GM23338 (cell line): ENCODE measurements at regions not wholly inside any gene's neighbourhood (a gene's known extent, or its start where the extent isn't known, plus 50 kb on each side); places are given as distances from the start of the nearest gene placed in this dataset.

Experiments
- ATAC-seq: fragments of 200-7000 bp; cut with Tn5 transposase; 3 replicates; pipeline ENCODE4 v1.9.1; 2020
- DNase-seq: peaks from one replicate; pipeline ENCODE4 v3.0.0-alpha.2; 2015; ENCODE audit warnings: low spot score
- H2AFZ ChIP-seq: fragments of 200-600 bp; sonication (generic); 2 replicates; pipeline ENCODE4 v1.8.0; 2016; ENCODE audit warnings: antibody characterized with exemption, mild to moderate bottlenecking, moderate library complexity
- H3F3A ChIP-seq: fragments of 200-600 bp; sonication (generic); replicated peaks from 2 replicates; pipeline ENCODE4 v1.8.0; 2017; ENCODE audit warnings: antibody characterized with exemption, mixed run types, low read depth
- H3K27ac ChIP-seq: fragments of 200-600 bp; sonication (generic); 2 replicates; pipeline ENCODE4 v1.6.1; 2016; ENCODE audit warnings: low read depth
- H3K27me3 ChIP-seq: fragments of 200-600 bp; sonication (generic); 2 replicates; pipeline ENCODE4 v1.8.0; 2016; ENCODE audit warnings: mild to moderate bottlenecking, mixed run types, moderate library complexity; ENCODE audit not compliant: insufficient read depth
- H3K36me3 ChIP-seq: fragments of 200-600 bp; sonication (generic); 2 replicates; pipeline ENCODE4 v1.8.0; 2016; ENCODE audit warnings: mild to moderate bottlenecking; ENCODE audit not compliant: insufficient read depth
- H3K4me1 ChIP-seq: fragments of 200-600 bp; sonication (generic); 2 replicates; pipeline ENCODE4 v1.8.0; 2016; ENCODE audit warnings: mild to moderate bottlenecking, moderate library complexity; ENCODE audit not compliant: insufficient read depth
- H3K4me2 ChIP-seq: fragments of 200-600 bp; sonication (generic); 2 replicates; pipeline ENCODE4 v1.7.1; 2017; ENCODE audit warnings: mixed run types
- H3K4me3 ChIP-seq: fragments of 200-600 bp; sonication (generic); 2 replicates; pipeline ENCODE4 v1.6.1; 2016; ENCODE audit warnings: mixed run types
- H3K79me2 ChIP-seq: fragments of 200-600 bp; sonication (generic); replicated peaks from 2 replicates; pipeline ENCODE4 v1.8.0; 2017; ENCODE audit warnings: mild to moderate bottlenecking; ENCODE audit not compliant: insufficient read depth
- H3K9me2 ChIP-seq: fragments of 200-600 bp; sonication (generic); 2 replicates; pipeline ENCODE4 v1.8.0; 2017; ENCODE audit not compliant: insufficient read depth
- H4K20me1 ChIP-seq: fragments of 200-600 bp; sonication (generic); replicated peaks from 2 replicates; pipeline ENCODE4 v1.8.0; 2017; ENCODE audit warnings: mild to moderate bottlenecking; ENCODE audit not compliant: insufficient read depth
- H3K27ac Mint-ChIP-seq: 2 replicates; pipeline ENCODE4 v1.8.0; 2020; ENCODE audit warnings: inconsistent platforms, mild to moderate bottlenecking, moderate library complexity, mixed read lengths
- H3K27me3 Mint-ChIP-seq: 3 replicates; pipeline ENCODE4 v1.8.0; 2022; ENCODE audit warnings: low read depth, mild to moderate bottlenecking, moderate library complexity, mixed read lengths, inconsistent platforms; ENCODE audit not compliant: insufficient read depth, poor library complexity
- H3K36me3 Mint-ChIP-seq: 3 replicates; pipeline ENCODE4 v1.8.0; 2021; ENCODE audit warnings: low read depth, mild to moderate bottlenecking, inconsistent platforms, moderate library complexity, mixed read lengths
- H3K4me1 Mint-ChIP-seq: 3 replicates; pipeline ENCODE4 v1.8.0; 2020; ENCODE audit warnings: mild to moderate bottlenecking, inconsistent platforms, mixed read lengths
- H3K4me3 Mint-ChIP-seq: 3 replicates; pipeline ENCODE4 v1.8.0; 2021; ENCODE audit warnings: moderate library complexity, mild to moderate bottlenecking, inconsistent platforms, mixed read lengths
- H3K9me3 Mint-ChIP-seq: 3 replicates; pipeline ENCODE4 v1.8.0; 2020; ENCODE audit warnings: moderate library complexity, mild to moderate bottlenecking, inconsistent platforms, mixed read lengths
- EZH2phosphoT487 ChIP-seq: fragments of 200-600 bp; sonication (generic); IDR thresholded peaks from one replicate; pipeline ENCODE4 v1.8.1; 2018; ENCODE audit warnings: antibody characterized with exemption; ENCODE audit not compliant: unreplicated experiment
- POLR2AphosphoS5 ChIP-seq: IDR thresholded peaks from 2 replicates; pipeline ENCODE4 v1.6.1; 2016; ENCODE audit warnings: antibody characterized with exemption, low read depth
- ZNF331 ChIP-seq: fragments of 250-450 bp; sonication (Bioruptor Pico); IDR thresholded peaks from 2 replicates; pipeline ENCODE4 v1.5.0; 2020; ENCODE audit warnings: low read depth, mild to moderate bottlenecking, moderate library complexity
- TF ChIP-seq, protein P1 (sequence below): fragments of 250-450 bp; sonication (Bioruptor Pico); IDR thresholded peaks from 2 replicates; pipeline ENCODE4 v1.5.0; 2020; ENCODE audit warnings: mild to moderate bottlenecking, moderate library complexity
- TF ChIP-seq, protein P2 (sequence below): IDR thresholded peaks from one replicate; pipeline ENCODE4 v1.6.1; 2018; ENCODE audit warnings: antibody characterized with exemption; ENCODE audit not compliant: unreplicated experiment

DNA sequence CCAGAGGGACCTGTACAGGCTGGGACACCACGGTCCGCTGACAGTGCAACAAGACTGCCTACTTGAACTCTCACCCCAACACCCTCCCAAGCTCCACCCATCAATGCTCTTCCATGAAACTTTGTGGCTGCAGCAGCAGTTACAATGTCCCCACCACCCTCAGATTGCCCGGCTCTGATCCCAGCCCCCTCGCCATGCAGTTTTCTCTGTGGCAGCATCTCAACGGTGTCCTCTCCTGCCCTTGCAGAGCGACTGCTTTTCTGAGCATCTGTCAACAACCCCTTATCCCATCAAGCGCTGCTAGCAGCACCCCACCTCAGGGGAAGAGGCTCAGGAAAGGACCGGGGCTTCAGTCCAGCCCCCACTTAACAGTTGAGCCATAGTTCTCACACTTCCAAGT, 137.1 kb upstream of the NDUFV2 start (continued):
- TF ChIP-seq, protein P1, sequence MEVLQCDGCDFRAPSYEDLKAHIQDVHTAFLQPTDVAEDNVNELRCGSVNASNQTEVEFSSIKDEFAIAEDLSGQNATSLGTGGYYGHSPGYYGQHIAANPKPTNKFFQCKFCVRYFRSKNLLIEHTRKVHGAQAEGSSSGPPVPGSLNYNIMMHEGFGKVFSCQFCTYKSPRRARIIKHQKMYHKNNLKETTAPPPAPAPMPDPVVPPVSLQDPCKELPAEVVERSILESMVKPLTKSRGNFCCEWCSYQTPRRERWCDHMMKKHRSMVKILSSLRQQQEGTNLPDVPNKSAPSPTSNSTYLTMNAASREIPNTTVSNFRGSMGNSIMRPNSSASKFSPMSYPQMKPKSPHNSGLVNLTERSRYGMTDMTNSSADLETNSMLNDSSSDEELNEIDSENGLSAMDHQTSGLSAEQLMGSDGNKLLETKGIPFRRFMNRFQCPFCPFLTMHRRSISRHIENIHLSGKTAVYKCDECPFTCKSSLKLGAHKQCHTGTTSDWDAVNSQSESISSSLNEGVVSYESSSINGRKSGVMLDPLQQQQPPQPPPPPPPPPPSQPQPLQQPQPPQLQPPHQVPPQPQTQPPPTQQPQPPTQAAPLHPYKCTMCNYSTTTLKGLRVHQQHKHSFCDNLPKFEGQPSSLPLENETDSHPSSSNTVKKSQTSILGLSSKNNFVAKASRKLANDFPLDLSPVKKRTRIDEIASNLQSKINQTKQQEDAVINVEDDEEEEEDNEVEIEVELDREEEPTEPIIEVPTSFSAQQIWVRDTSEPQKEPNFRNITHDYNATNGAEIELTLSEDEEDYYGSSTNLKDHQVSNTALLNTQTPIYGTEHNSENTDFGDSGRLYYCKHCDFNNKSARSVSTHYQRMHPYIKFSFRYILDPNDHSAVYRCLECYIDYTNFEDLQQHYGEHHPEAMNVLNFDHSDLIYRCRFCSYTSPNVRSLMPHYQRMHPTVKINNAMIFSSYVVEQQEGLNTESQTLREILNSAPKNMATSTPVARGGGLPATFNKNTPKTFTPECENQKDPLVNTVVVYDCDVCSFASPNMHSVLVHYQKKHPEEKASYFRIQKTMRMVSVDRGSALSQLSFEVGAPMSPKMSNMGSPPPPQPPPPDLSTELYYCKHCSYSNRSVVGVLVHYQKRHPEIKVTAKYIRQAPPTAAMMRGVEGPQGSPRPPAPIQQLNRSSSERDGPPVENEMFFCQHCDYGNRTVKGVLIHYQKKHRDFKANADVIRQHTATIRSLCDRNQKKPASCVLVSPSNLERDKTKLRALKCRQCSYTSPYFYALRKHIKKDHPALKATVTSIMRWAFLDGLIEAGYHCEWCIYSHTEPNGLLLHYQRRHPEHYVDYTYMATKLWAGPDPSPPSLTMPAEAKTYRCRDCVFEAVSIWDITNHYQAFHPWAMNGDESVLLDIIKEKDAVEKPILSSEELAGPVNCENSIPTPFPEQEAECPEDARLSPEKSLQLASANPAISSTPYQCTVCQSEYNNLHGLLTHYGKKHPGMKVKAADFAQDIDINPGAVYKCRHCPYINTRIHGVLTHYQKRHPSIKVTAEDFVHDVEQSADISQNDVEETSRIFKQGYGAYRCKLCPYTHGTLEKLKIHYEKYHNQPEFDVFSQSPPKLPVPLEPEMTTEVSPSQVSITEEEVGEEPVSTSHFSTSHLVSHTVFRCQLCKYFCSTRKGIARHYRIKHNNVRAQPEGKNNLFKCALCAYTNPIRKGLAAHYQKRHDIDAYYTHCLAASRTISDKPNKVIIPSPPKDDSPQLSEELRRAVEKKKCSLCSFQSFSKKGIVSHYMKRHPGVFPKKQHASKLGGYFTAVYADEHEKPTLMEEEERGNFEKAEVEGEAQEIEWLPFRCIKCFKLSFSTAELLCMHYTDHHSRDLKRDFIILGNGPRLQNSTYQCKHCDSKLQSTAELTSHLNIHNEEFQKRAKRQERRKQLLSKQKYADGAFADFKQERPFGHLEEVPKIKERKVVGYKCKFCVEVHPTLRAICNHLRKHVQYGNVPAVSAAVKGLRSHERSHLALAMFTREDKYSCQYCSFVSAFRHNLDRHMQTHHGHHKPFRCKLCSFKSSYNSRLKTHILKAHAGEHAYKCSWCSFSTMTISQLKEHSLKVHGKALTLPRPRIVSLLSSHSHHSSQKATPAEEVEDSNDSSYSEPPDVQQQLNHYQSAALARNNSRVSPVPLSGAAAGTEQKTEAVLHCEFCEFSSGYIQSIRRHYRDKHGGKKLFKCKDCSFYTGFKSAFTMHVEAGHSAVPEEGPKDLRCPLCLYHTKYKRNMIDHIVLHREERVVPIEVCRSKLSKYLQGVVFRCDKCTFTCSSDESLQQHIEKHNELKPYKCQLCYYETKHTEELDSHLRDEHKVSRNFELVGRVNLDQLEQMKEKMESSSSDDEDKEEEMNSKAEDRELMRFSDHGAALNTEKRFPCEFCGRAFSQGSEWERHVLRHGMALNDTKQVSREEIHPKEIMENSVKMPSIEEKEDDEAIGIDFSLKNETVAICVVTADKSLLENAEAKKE (CRISPR knock-in tag) = no peak
- TF ChIP-seq POLR2AphosphoS5 (no peak), EZH2phosphoT487 (no peak)
- TF ChIP-seq, protein P2, sequence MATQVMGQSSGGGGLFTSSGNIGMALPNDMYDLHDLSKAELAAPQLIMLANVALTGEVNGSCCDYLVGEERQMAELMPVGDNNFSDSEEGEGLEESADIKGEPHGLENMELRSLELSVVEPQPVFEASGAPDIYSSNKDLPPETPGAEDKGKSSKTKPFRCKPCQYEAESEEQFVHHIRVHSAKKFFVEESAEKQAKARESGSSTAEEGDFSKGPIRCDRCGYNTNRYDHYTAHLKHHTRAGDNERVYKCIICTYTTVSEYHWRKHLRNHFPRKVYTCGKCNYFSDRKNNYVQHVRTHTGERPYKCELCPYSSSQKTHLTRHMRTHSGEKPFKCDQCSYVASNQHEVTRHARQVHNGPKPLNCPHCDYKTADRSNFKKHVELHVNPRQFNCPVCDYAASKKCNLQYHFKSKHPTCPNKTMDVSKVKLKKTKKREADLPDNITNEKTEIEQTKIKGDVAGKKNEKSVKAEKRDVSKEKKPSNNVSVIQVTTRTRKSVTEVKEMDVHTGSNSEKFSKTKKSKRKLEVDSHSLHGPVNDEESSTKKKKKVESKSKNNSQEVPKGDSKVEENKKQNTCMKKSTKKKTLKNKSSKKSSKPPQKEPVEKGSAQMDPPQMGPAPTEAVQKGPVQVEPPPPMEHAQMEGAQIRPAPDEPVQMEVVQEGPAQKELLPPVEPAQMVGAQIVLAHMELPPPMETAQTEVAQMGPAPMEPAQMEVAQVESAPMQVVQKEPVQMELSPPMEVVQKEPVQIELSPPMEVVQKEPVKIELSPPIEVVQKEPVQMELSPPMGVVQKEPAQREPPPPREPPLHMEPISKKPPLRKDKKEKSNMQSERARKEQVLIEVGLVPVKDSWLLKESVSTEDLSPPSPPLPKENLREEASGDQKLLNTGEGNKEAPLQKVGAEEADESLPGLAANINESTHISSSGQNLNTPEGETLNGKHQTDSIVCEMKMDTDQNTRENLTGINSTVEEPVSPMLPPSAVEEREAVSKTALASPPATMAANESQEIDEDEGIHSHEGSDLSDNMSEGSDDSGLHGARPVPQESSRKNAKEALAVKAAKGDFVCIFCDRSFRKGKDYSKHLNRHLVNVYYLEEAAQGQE = no peak

DNA sequence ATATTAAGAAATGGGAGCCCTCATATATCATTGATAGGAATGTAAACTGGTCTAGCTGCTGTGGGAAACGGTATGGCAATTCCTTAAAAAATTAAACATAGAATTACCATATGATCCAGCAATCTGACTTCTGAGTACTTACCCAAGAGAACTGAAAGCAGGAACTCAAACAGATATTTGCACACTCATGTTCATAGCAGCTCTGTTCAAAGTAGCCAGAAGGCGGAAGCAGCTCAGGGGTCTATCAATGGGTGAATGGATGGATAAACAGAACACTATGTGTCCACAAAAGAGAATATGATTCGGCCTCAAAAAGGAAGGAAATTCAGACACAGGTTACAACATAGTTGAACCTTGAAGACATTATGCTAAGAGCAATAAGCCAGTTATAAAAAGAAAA, 135.7 kb upstream of the NDUFV2 start:
- Mint-ChIP-seq H3K36me3 (no peaks in the 10 kb centered on the region), H3K4me1 (peaks cover 10% of the 10 kb centered on the region), H3K27me3 (peaks cover 5% of the 10 kb centered on the region), H3K27ac (no peak overlapping the region), H3K9me3 (no peaks in the 10 kb centered on the region), H3K4me3 (no peak overlapping the region)
- Histone ChIP-seq H3K4me1 (peaks cover 12% of the 10 kb centered on the region; the same call in 1 of the 2 replicates), H3K36me3 (no peaks in the 10 kb centered on the region), H3K4me3 (no peak overlapping the region), H2AFZ (no peak overlapping the region), H3K27ac (no peak overlapping the region), H4K20me1 (no peaks in the 10 kb centered on the region), H3K79me2 (no peaks in the 10 kb centered on the region), H3F3A (no peaks in the 10 kb centered on the region), H3K9me2 (no peaks in the 10 kb centered on the region), H3K27me3 (no peaks in the 10 kb centered on the region), H3K4me2 (no peak overlapping the region)
- ATAC-seq (no peak), DNase-seq (no peak)
- TF ChIP-seq ZNF331 (CRISPR knock-in tag) = no peak
- no peak for TF ChIP-seq EZH2phosphoT487
- TF ChIP-seq, protein P2 = no peak
